Keratinocyte (primary cell): ENCODE measurements at regions not wholly inside any gene's neighbourhood (a gene's known extent, or its start where the extent isn't known, plus 50 kb on each side); places are given as distances from the start of the nearest gene placed in this dataset.

ENCODE experiments used
- DNase-seq: peaks from one replicate; pipeline ENCODE4 v3.0.0-alpha.2; 2011; ENCODE audit warnings: low read depth, missing footprints, low spot score
- FAIRE-seq: peaks from 2 replicates; lab custom pipeline; 2011; peaks lifted over from hg19 to GRCh38; lab: Jason Lieb, UNC
- H2AFZ ChIP-seq: 2 replicates; pipeline ENCODE4 v1.6.0; 2012; ENCODE audit warnings: low read length, control low read depth, inconsistent platforms; ENCODE audit not compliant: control insufficient read depth
- H3K27ac ChIP-seq: 2 replicates; pipeline ENCODE4 v1.5.1; 2011; ENCODE audit warnings: low read length; ENCODE audit not compliant: control insufficient read depth, insufficient read depth
- H3K27me3 ChIP-seq: 3 replicates; pipeline ENCODE4 v1.6.0; 2011; ENCODE audit warnings: low read length; ENCODE audit not compliant: control insufficient read depth, insufficient read depth; ENCODE audit errors: extremely low read depth
- H3K36me3 ChIP-seq, 2 experiments: 2 replicates in 1 of 2; 3 replicates in 1 of 2; pipeline ENCODE4 v1.5.1; 2011; ENCODE audit warnings: low read length in 2 of 2, mild to moderate bottlenecking in 1 of 2; ENCODE audit not compliant: control insufficient read depth in 2 of 2, insufficient read depth in 2 of 2; ENCODE audit errors: extremely low read depth in 1 of 2
- H3K4me1 ChIP-seq: 3 replicates; pipeline ENCODE4 v1.5.1; 2011; ENCODE audit warnings: low read length; ENCODE audit not compliant: control insufficient read depth, insufficient read depth; ENCODE audit errors: extremely low read depth
- H3K4me2 ChIP-seq: 3 replicates; pipeline ENCODE4 v1.6.0; 2011; ENCODE audit warnings: low read depth, low read length; ENCODE audit not compliant: control insufficient read depth, insufficient read depth; ENCODE audit errors: extremely low read depth
- H3K4me3 ChIP-seq, 3 experiments: fragments of 200-600 bp in 1 of 3; sonication (generic) in 1 of 3; 2 replicates in 2 of 3; 3 replicates in 1 of 3; pipeline ENCODE4 v1.5.1; 2011 to 2016; ENCODE audit warnings: low read length in 3 of 3, mild to moderate bottlenecking in 3 of 3, control low read depth in 2 of 3, inconsistent platforms in 1 of 3, low read depth in 1 of 3, mixed read lengths in 1 of 3, mixed run types in 1 of 3, moderate library complexity in 1 of 3; ENCODE audit not compliant: control insufficient read depth in 2 of 3, insufficient read depth in 2 of 3; ENCODE audit errors: extremely low read depth in 1 of 3
- H3K79me2 ChIP-seq: 2 replicates; pipeline ENCODE4 v1.6.0; 2012; ENCODE audit warnings: low read length; ENCODE audit not compliant: control insufficient read depth, insufficient read depth
- H3K9ac ChIP-seq: 3 replicates; pipeline ENCODE4 v1.6.0; 2011; ENCODE audit warnings: low read length; ENCODE audit not compliant: control insufficient read depth, insufficient read depth; ENCODE audit errors: extremely low read depth
- H3K9me1 ChIP-seq: 3 replicates; pipeline ENCODE4 v1.6.0; 2011; ENCODE audit warnings: low read length; ENCODE audit not compliant: control insufficient read depth, insufficient read depth; ENCODE audit errors: extremely low read depth
- H3K9me3 ChIP-seq: 2 replicates; pipeline ENCODE4 v1.5.1; 2012; ENCODE audit warnings: low read depth, low read length; ENCODE audit not compliant: control insufficient read depth
- H4K20me1 ChIP-seq: 3 replicates; pipeline ENCODE4 v1.6.0; 2011; ENCODE audit warnings: low read length; ENCODE audit not compliant: control insufficient read depth, insufficient read depth; ENCODE audit errors: extremely low read depth
- CTCF ChIP-seq, 3 experiments: IDR thresholded peaks in 1 of 3; conservative IDR thresholded peaks in 1 of 3; optimal IDR thresholded peaks in 1 of 3; 2 replicates in 2 of 3; 3 replicates in 1 of 3; pipeline versions ENCODE3 to v1.5.1; 2011; ENCODE audit warnings: low read length in 3 of 3, mild to moderate bottlenecking in 3 of 3, moderate library complexity in 2 of 3, control low read depth in 1 of 3, inconsistent platforms in 1 of 3; ENCODE audit not compliant: insufficient read depth in 2 of 3; ENCODE audit errors: extremely low read depth in 1 of 3
- EZH2 ChIP-seq: IDR thresholded peaks from one replicate; pipeline ENCODE4 v1.6.1; 2012; ENCODE audit warnings: inconsistent platforms, mild to moderate bottlenecking, low read length, moderate library complexity
- dilution Hi-C: fragments of 300-500 bp; cut with MboI; formaldehyde crosslinking; loops from one replicate; pipeline ENCODE4 v1.7.0; 2020; ENCODE audit warnings: low sequenced_read_pairs; ENCODE audit not compliant: extremely low pct_ligation_motif_present

GRCh38 chr18:55903911-55904310 lies 315.9 kb upstream of the TCF4 start:
- dilution Hi-C loops, result no loop called here
- Histone ChIP-seq H3K27me3 (no peaks in the 10 kb centered on the region), H4K20me1 (no peaks in the 10 kb centered on the region), H3K4me2 (no peak overlapping the region), H3K36me3 (no peaks in the 10 kb centered on the region), H3K4me1 (peaks cover 13% of the 10 kb centered on the region), H3K9ac (no peak overlapping the region), H3K9me3 (no peaks in the 10 kb centered on the region), H3K9me1 (no peaks in the 10 kb centered on the region), H3K27ac (no peak overlapping the region), H2AFZ (no peak overlapping the region), H3K4me3 (no peak overlapping the region), H3K79me2 (no peaks in the 10 kb centered on the region)
- FAIRE-seq (peak; percentile 41), DNase-seq (no peak)
- TF ChIP-seq CTCF (optimal IDR thresholded peaks at IDR 0.05 in 1 of 3, IDR thresholded peaks at IDR 0.05 in 1 of 3, conservative IDR thresholded peaks at IDR 0.05 in 1 of 3; ENCODE audit: extremely low read depth in 1 of 3, insufficient read depth in 2 of 3, low read length in 3 of 3) (no peak), EZH2 (no peak)

GRCh38 chr18:55900380-55900779 lies 312.4 kb upstream of the TCF4 start:
- Histone ChIP-seq H3K9me3 (no peaks in the 10 kb centered on the region), H3K79me2 (no peaks in the 10 kb centered on the region), H3K4me3 (no peak overlapping the region), H3K9ac (no peak overlapping the region), H3K36me3 (no peaks in the 10 kb centered on the region), H3K4me2 (no peak overlapping the region), H2AFZ (no peak overlapping the region), H3K27me3 (no peaks in the 10 kb centered on the region), H3K4me1 (no peaks in the 10 kb centered on the region), H4K20me1 (no peaks in the 10 kb centered on the region), H3K9me1 (no peaks in the 10 kb centered on the region), H3K27ac (no peak overlapping the region)
- DNase-seq (no peak), FAIRE-seq (no peak)
- no peak for TF ChIP-seq EZH2
- no peak for TF ChIP-seq CTCF (optimal IDR thresholded peaks at IDR 0.05 in 1 of 3, IDR thresholded peaks at IDR 0.05 in 1 of 3, conservative IDR thresholded peaks at IDR 0.05 in 1 of 3; ENCODE audit: extremely low read depth in 1 of 3, insufficient read depth in 2 of 3, low read length in 3 of 3)
- dilution Hi-C loops, result no loop called here
